ENCODE measurements at regions not wholly inside any gene's neighbourhood (a gene's known extent, or its start where the extent isn't known, plus 50 kb on each side); places are given as distances from the start of the nearest gene placed in this dataset.

DNA sequence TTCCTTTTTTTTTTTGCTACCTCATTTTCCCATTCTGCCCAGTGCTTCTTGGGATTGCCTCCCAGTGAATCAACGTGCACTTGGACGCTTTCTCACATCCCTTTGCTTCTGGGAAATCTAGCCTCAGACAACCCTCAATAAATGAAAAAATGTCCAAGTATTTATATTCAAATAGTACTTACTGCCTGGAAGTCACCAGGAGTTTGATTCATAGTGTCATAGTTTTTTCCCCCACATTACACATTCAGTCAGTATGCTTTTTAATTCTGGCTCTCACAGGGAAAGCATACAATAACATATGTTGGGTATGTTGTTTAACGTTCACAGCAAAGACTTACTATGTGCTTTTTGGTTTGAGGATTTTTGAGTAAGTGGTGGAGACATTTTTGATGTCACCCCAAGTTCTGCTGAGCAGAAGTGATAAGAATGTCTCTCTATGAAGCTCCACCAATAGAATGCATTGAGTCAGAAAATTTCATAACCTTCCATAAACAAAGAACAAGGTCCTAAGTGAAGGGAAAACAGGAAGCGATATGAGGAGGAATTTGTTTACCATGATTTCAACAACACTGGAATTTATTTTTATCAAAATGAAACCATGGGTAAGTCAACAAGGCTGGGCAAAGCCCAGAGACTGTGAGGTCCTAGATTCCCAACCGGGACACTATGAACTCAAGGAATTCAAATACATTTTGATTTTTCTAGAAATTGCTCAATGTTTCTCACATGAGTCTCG, 301.2 kb upstream of the BMP2 start (continued):
- peak; percentile 45; the same call in 1 of the 2 replicates for TF ChIP-seq ISL2 (CRISPR knock-in tag; IDR thresholded peaks at IDR 0.05)
- TF ChIP-seq, protein P1, sequence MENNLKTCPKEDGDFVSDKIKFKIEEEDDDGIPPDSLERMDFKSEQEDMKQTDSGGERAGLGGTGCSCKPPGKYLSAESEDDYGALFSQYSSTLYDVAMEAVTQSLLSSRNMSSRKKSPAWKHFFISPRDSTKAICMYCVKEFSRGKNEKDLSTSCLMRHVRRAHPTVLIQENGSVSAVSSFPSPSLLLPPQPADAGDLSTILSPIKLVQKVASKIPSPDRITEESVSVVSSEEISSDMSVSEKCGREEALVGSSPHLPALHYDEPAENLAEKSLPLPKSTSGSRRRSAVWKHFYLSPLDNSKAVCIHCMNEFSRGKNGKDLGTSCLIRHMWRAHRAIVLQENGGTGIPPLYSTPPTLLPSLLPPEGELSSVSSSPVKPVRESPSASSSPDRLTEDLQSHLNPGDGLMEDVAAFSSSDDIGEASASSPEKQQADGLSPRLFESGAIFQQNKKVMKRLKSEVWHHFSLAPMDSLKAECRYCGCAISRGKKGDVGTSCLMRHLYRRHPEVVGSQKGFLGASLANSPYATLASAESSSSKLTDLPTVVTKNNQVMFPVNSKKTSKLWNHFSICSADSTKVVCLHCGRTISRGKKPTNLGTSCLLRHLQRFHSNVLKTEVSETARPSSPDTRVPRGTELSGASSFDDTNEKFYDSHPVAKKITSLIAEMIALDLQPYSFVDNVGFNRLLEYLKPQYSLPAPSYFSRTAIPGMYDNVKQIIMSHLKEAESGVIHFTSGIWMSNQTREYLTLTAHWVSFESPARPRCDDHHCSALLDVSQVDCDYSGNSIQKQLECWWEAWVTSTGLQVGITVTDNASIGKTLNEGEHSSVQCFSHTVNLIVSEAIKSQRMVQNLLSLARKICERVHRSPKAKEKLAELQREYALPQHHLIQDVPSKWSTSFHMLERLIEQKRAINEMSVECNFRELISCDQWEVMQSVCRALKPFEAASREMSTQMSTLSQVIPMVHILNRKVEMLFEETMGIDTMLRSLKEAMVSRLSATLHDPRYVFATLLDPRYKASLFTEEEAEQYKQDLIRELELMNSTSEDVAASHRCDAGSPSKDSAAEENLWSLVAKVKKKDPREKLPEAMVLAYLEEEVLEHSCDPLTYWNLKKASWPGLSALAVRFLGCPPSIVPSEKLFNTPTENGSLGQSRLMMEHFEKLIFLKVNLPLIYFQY (CRISPR knock-in tag; IDR thresholded peaks at IDR 0.05; ENCODE audit: borderline replicate concordance), result no peak
- TF ChIP-seq NFIC (IDR thresholded peaks at IDR 0.05; ENCODE audit: low read length), result peak; percentile 26; the same call in 1 of the 2 replicates
- TF ChIP-seq ZNF644 (CRISPR knock-in tag; IDR thresholded peaks at IDR 0.05; ENCODE audit: low read depth), result 0 out of 2 replicates have a peak, but pooled peaks have one; percentile 38
- TF ChIP-seq ZNF3 (CRISPR knock-in tag; IDR thresholded peaks at IDR 0.05), result no peak
- peak in 1 of 2 experiments; percentile 35; a peak in 1 of 4 replicates for TF ChIP-seq KLF16 (CRISPR knock-in tag; IDR thresholded peaks at IDR 0.05)
- no peak for TF ChIP-seq FOXJ3 (CRISPR knock-in tag; IDR thresholded peaks at IDR 0.05; ENCODE audit: borderline replicate concordance)
- TF ChIP-seq, protein P2, sequence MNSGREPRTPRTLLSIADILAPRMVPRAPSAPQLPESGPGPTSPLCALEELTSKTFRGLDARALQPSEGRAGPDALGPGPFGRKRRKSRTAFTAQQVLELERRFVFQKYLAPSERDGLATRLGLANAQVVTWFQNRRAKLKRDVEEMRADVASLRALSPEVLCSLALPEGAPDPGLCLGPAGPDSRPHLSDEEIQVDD (CRISPR knock-in tag; IDR thresholded peaks at IDR 0.05; ENCODE audit: borderline replicate concordance), result no peak
- peak; percentile 68 for TF ChIP-seq GATAD2A (CRISPR knock-in tag; IDR thresholded peaks at IDR 0.05)
- TF ChIP-seq ZNF441 (CRISPR knock-in tag; IDR thresholded peaks at IDR 0.05; ENCODE audit: borderline replicate concordance), result no peak
- TF ChIP-seq SOX6 (IDR thresholded peaks at IDR 0.05), result no peak
- peak; percentile 56; the same call in 1 of the 2 replicates for TF ChIP-seq SOX6 (CRISPR knock-in tag; IDR thresholded peaks at IDR 0.05)
- no peak for TF ChIP-seq ZBTB7B (CRISPR knock-in tag; IDR thresholded peaks at IDR 0.05)
- TF ChIP-seq ELF1 (CRISPR knock-in tag; IDR thresholded peaks at IDR 0.05), result peak; percentile 32; the same call in 1 of the 2 replicates
- no peak for TF ChIP-seq TCF12 (IDR thresholded peaks at IDR 0.05)
- no peak for TF ChIP-seq TCF12 (CRISPR knock-in tag; IDR thresholded peaks at IDR 0.05)
- peak; percentile 37; the same call in 1 of the 2 replicates for TF ChIP-seq NCOA2 (CRISPR knock-in tag; IDR thresholded peaks at IDR 0.05)
- TF ChIP-seq FIP1L1 (IDR thresholded peaks at IDR 0.05; ENCODE audit: borderline replicate concordance, insufficient read depth, low read depth, low read length), result no peak
- TF ChIP-seq SMARCC2 (IDR thresholded peaks at IDR 0.05), result no peak
- TF ChIP-seq, protein P3, sequence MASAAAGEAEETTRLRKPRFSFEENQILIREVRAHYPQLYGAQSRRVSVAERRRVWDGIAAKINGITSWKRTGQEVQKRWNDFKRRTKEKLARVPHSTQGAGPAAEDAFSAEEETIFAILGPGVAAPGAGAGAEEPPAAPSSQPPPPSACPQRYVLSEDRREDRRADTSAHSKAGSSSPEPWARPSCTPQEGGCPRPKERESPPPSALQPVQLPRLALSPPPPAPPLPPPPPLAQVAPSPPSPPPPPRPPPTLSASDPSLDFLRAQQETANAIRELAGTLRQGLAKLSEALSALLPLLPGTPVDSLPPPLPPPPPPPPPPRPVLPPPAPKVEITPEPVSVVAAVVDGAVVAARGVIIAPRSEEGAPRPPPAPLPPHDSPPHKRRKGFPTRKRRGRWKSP (CRISPR knock-in tag; IDR thresholded peaks at IDR 0.05), result peak; percentile 37; the same call in 1 of the 2 replicates
